ENCODE measurements at regions not wholly inside any gene's neighbourhood (a gene's known extent, or its start where the extent isn't known, plus 50 kb on each side); places are given as distances from the start of the nearest gene placed in this dataset.

GRCh38 chr13:38618881-38619280, 68.0 kb upstream of the FREM2 start:
- ChIA-PET POLR2A (no interaction called here), CTCF (no interaction called here)
- Histone ChIP-seq H3K9me3 (ENCODE audit: control insufficient read depth in 2 of 3, low read length in 3 of 3) (no peaks in the 10 kb centered on the region), H3K27me3 (ENCODE audit: control insufficient read depth in 2 of 2, insufficient read depth in 2 of 2, low read length in 2 of 2) (no peaks in the 10 kb centered on the region), H3K4me3 (ENCODE audit: low read length) (no peak overlapping the region), H3K27ac (ENCODE audit: low read depth, low read length) (no peak overlapping the region), H3K36me3 (ENCODE audit: control insufficient read depth in 2 of 3, insufficient read depth in 3 of 3, low read length in 3 of 3) (no peaks in the 10 kb centered on the region), H3K4me1 (ENCODE audit: control insufficient read depth in 2 of 2, insufficient read depth in 2 of 2, low read length in 2 of 2) (no peaks in the 10 kb centered on the region)
- no peaks in the 10 kb centered on the region for H3K36me3 Mint-ChIP-seq
- intact Hi-C loops (cut with micrococcal nuclease) = no loop called here
- ATAC-seq (no peak), DNase-seq (no peak)
- no peak overlapping the region for H3K27ac Mint-ChIP-seq
- H3K4me1 Mint-ChIP-seq = no peaks in the 10 kb centered on the region
- H3K4me3 Mint-ChIP-seq = no peak overlapping the region
- H3K9me3 Mint-ChIP-seq = no peaks in the 10 kb centered on the region
- peaks cover 0 to 16% (median 4%) of the 10 kb centered on the region in 5 donors for H3K27me3 Mint-ChIP-seq

- intact Hi-C loops (cut with micrococcal nuclease) = no loop called here
- no peaks in the 10 kb centered on the region for H3K9me3 Mint-ChIP-seq
- POLR2A ChIA-PET = no interaction called here
- H3K36me3 ChIP-seq (ENCODE audit: control insufficient read depth in 2 of 3, insufficient read depth in 3 of 3, low read length in 3 of 3) = no peaks in the 10 kb centered on the region
- H3K27ac ChIP-seq (ENCODE audit: low read depth, low read length) = no peak overlapping the region
- ATAC-seq (no peak), DNase-seq (no peak)
- H3K27me3 ChIP-seq (ENCODE audit: control insufficient read depth in 2 of 2, insufficient read depth in 2 of 2, low read length in 2 of 2) = no peaks in the 10 kb centered on the region
- H3K4me3 Mint-ChIP-seq = no peak overlapping the region
- peaks cover 0 to 15% (median 4%) of the 10 kb centered on the region in 5 donors for H3K27me3 Mint-ChIP-seq
- H3K27ac Mint-ChIP-seq = no peak overlapping the region
- no peaks in the 10 kb centered on the region for H3K4me1 ChIP-seq (ENCODE audit: control insufficient read depth in 2 of 2, insufficient read depth in 2 of 2, low read length in 2 of 2)
- H3K4me1 Mint-ChIP-seq = no peaks in the 10 kb centered on the region
- H3K9me3 ChIP-seq (ENCODE audit: control insufficient read depth in 2 of 3, low read length in 3 of 3) = no peaks in the 10 kb centered on the region
- H3K4me3 ChIP-seq (ENCODE audit: low read length) = no peak overlapping the region
- no peaks in the 10 kb centered on the region for H3K36me3 Mint-ChIP-seq
- CTCF ChIA-PET = no interaction called here
Observed at GRCh38 chr13:38620876-38621275, 66.0 kb upstream of the FREM2 start.

- Mint-ChIP-seq H3K27ac (no peak overlapping the region), H3K27me3 (peaks cover 0 to 6% (median 2%) of the 10 kb centered on the region in 5 donors), H3K9me3 (no peaks in the 10 kb centered on the region), H3K4me1 (no peaks in the 10 kb centered on the region), H3K36me3 (no peaks in the 10 kb centered on the region), H3K4me3 (no peak overlapping the region)
- ATAC-seq (no peak), DNase-seq (no peak)
- H3K4me1 ChIP-seq (ENCODE audit: control insufficient read depth in 2 of 2, insufficient read depth in 2 of 2, low read length in 2 of 2) = no peaks in the 10 kb centered on the region
- H3K27ac ChIP-seq (ENCODE audit: low read depth, low read length) = no peak overlapping the region
- no peaks in the 10 kb centered on the region for H3K36me3 ChIP-seq (ENCODE audit: control insufficient read depth in 2 of 3, insufficient read depth in 3 of 3, low read length in 3 of 3)
- peaks cover 0 to 4% of the 10 kb centered on the region in 2 donors for H3K27me3 ChIP-seq (ENCODE audit: control insufficient read depth in 2 of 2, insufficient read depth in 2 of 2, low read length in 2 of 2)
- no peaks in the 10 kb centered on the region for H3K9me3 ChIP-seq (ENCODE audit: control insufficient read depth in 2 of 3, low read length in 3 of 3)
- no peak overlapping the region for H3K4me3 ChIP-seq (ENCODE audit: low read length)
- intact Hi-C loops (cut with micrococcal nuclease) = no loop called here
- ChIA-PET POLR2A (no interaction called here), CTCF (no interaction called here)
Observed at GRCh38 chr13:38624822-38625221, 62.1 kb upstream of the FREM2 start.

- H3K36me3 ChIP-seq (ENCODE audit: control insufficient read depth in 2 of 3, insufficient read depth in 3 of 3, low read length in 3 of 3) = no peaks in the 10 kb centered on the region
- no peak overlapping the region for H3K4me3 Mint-ChIP-seq
- no peaks in the 10 kb centered on the region for H3K4me1 Mint-ChIP-seq
- no peak overlapping the region for H3K27ac ChIP-seq (ENCODE audit: low read depth, low read length)
- intact Hi-C loops (cut with micrococcal nuclease) = no loop called here
- ChIA-PET POLR2A (no interaction called here), CTCF (no interaction called here)
- H3K9me3 Mint-ChIP-seq = no peaks in the 10 kb centered on the region
- H3K27ac Mint-ChIP-seq = no peak overlapping the region
- no peak overlapping the region for H3K4me3 ChIP-seq (ENCODE audit: low read length)
- no peak for ATAC-seq
- no peaks in the 10 kb centered on the region for H3K4me1 ChIP-seq (ENCODE audit: control insufficient read depth in 2 of 2, insufficient read depth in 2 of 2, low read length in 2 of 2)
- peaks cover 0 to 6% (median 0%) of the 10 kb centered on the region in 5 donors for H3K27me3 Mint-ChIP-seq
- no peaks in the 10 kb centered on the region for H3K36me3 Mint-ChIP-seq
- H3K27me3 ChIP-seq (ENCODE audit: control insufficient read depth in 2 of 2, insufficient read depth in 2 of 2, low read length in 2 of 2) = peaks cover 0 to 4% of the 10 kb centered on the region in 2 donors
- no peak for DNase-seq
- H3K9me3 ChIP-seq (ENCODE audit: control insufficient read depth in 2 of 3, low read length in 3 of 3) = no peaks in the 10 kb centered on the region
Observed at GRCh38 chr13:38628554-38628953, 58.3 kb upstream of the FREM2 start.

GRCh38 chr13:38630780-38631179, 56.1 kb upstream of the FREM2 start:
- ATAC-seq = no peak
- intact Hi-C loops (cut with micrococcal nuclease) = no loop called here
- ChIA-PET POLR2A (no interaction called here), CTCF (no interaction called here)
- Histone ChIP-seq H3K4me3 (ENCODE audit: low read length) (no peak overlapping the region), H3K9me3 (ENCODE audit: control insufficient read depth in 2 of 3, low read length in 3 of 3) (no peaks in the 10 kb centered on the region), H3K36me3 (ENCODE audit: control insufficient read depth in 2 of 3, insufficient read depth in 3 of 3, low read length in 3 of 3) (no peaks in the 10 kb centered on the region), H3K27me3 (ENCODE audit: control insufficient read depth in 2 of 2, insufficient read depth in 2 of 2, low read length in 2 of 2) (peaks cover 0 to 4% of the 10 kb centered on the region in 2 donors), H3K4me1 (ENCODE audit: control insufficient read depth in 2 of 2, insufficient read depth in 2 of 2, low read length in 2 of 2) (no peaks in the 10 kb centered on the region), H3K27ac (ENCODE audit: low read depth, low read length) (no peak overlapping the region)
- Mint-ChIP-seq H3K4me3 (no peak overlapping the region), H3K27ac (no peak overlapping the region), H3K9me3 (no peaks in the 10 kb centered on the region), H3K4me1 (no peaks in the 10 kb centered on the region), H3K27me3 (peaks cover 0 to 6% (median 0%) of the 10 kb centered on the region in 5 donors), H3K36me3 (no peaks in the 10 kb centered on the region)
- DNase-seq = no peak

GRCh38 chr13:38635030-38635429, 51.8 kb upstream of the FREM2 start:
- Mint-ChIP-seq H3K4me3 (no peak overlapping the region), H3K36me3 (no peaks in the 10 kb centered on the region), H3K4me1 (no peaks in the 10 kb centered on the region), H3K27ac (no peak overlapping the region), H3K27me3 (peaks cover 0 to 22% (median 6%) of the 10 kb centered on the region in 5 donors), H3K9me3 (peaks cover 0 to 5% (median 0%) of the 10 kb centered on the region in 11 donors)
- no peaks in the 10 kb centered on the region for H3K36me3 ChIP-seq (ENCODE audit: control insufficient read depth in 2 of 3, insufficient read depth in 3 of 3, low read length in 3 of 3)
- DNase-seq (no peak), ATAC-seq (no peak)
- no peak overlapping the region for H3K27ac ChIP-seq (ENCODE audit: low read depth, low read length)
- ChIA-PET POLR2A (no interaction called here), CTCF (no interaction called here)
- no peak overlapping the region for H3K4me3 ChIP-seq (ENCODE audit: low read length)
- no peaks in the 10 kb centered on the region for H3K27me3 ChIP-seq (ENCODE audit: control insufficient read depth in 2 of 2, insufficient read depth in 2 of 2, low read length in 2 of 2)
- H3K4me1 ChIP-seq (ENCODE audit: control insufficient read depth in 2 of 2, insufficient read depth in 2 of 2, low read length in 2 of 2) = no peaks in the 10 kb centered on the region
- no peaks in the 10 kb centered on the region for H3K9me3 ChIP-seq (ENCODE audit: control insufficient read depth in 2 of 3, low read length in 3 of 3)
- intact Hi-C loops (cut with micrococcal nuclease) = no loop called here

GRCh38 chr13:38636073-38636472, 50.8 kb upstream of the FREM2 start:
- CTCF ChIA-PET = no interaction called here
- H3K36me3 Mint-ChIP-seq = no peaks in the 10 kb centered on the region
- H3K27me3 Mint-ChIP-seq = peaks cover 0 to 22% (median 6%) of the 10 kb centered on the region in 5 donors
- ATAC-seq (no peak), DNase-seq (no peak)
- intact Hi-C loops (cut with micrococcal nuclease) = no loop called here
- H3K27ac Mint-ChIP-seq = no peak overlapping the region
- Histone ChIP-seq H3K27ac (ENCODE audit: low read depth, low read length) (no peak overlapping the region), H3K4me1 (ENCODE audit: control insufficient read depth in 2 of 2, insufficient read depth in 2 of 2, low read length in 2 of 2) (no peaks in the 10 kb centered on the region), H3K27me3 (ENCODE audit: control insufficient read depth in 2 of 2, insufficient read depth in 2 of 2, low read length in 2 of 2) (no peaks in the 10 kb centered on the region), H3K36me3 (ENCODE audit: control insufficient read depth in 2 of 3, insufficient read depth in 3 of 3, low read length in 3 of 3) (no peaks in the 10 kb centered on the region), H3K4me3 (ENCODE audit: low read length) (no peak overlapping the region), H3K9me3 (ENCODE audit: control insufficient read depth in 2 of 3, low read length in 3 of 3) (no peaks in the 10 kb centered on the region)
- no peaks in the 10 kb centered on the region for H3K4me1 Mint-ChIP-seq
- H3K4me3 Mint-ChIP-seq = no peak overlapping the region
- peaks cover 0 to 5% (median 0%) of the 10 kb centered on the region in 11 donors for H3K9me3 Mint-ChIP-seq
- POLR2A ChIA-PET = no interaction called here
